ENCODE measurements at regions not wholly inside any gene's neighbourhood (a gene's known extent, or its start where the extent isn't known, plus 50 kb on each side); places are given as distances from the start of the nearest gene placed in this dataset.

GRCh38 chr11:37364246-37364839 lies 766.3 kb upstream of the RAG2 start:
- H3K27ac ChIP-seq, result no peak overlapping the region
- no peak for DNase-seq
- no peaks in the 10 kb centered on the region for H3K4me1 ChIP-seq (ENCODE audit: insufficient read depth)
- H3K36me3 ChIP-seq, result no peaks in the 10 kb centered on the region
- peaks cover 2% of the 10 kb centered on the region in 2 donors for H3K9me3 ChIP-seq
- H3K27me3 ChIP-seq, result no peaks in the 10 kb centered on the region
- no peak overlapping the region for H3K4me3 ChIP-seq
- TF ChIP-seq POLR2A (IDR thresholded peaks at IDR 0.05) (no peak), EP300 (IDR thresholded peaks at IDR 0.05) (no peak)
- TF ChIP-seq, protein P1, sequence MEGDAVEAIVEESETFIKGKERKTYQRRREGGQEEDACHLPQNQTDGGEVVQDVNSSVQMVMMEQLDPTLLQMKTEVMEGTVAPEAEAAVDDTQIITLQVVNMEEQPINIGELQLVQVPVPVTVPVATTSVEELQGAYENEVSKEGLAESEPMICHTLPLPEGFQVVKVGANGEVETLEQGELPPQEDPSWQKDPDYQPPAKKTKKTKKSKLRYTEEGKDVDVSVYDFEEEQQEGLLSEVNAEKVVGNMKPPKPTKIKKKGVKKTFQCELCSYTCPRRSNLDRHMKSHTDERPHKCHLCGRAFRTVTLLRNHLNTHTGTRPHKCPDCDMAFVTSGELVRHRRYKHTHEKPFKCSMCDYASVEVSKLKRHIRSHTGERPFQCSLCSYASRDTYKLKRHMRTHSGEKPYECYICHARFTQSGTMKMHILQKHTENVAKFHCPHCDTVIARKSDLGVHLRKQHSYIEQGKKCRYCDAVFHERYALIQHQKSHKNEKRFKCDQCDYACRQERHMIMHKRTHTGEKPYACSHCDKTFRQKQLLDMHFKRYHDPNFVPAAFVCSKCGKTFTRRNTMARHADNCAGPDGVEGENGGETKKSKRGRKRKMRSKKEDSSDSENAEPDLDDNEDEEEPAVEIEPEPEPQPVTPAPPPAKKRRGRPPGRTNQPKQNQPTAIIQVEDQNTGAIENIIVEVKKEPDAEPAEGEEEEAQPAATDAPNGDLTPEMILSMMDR (IDR thresholded peaks at IDR 0.05), result no peak
- WGBS, 3 donors, result 92 to 95% (median 95%) methylated on average over 5 of the region's 5 CpGs
- intact Hi-C loops (cut with DNase I), result no loop called here

DNA sequence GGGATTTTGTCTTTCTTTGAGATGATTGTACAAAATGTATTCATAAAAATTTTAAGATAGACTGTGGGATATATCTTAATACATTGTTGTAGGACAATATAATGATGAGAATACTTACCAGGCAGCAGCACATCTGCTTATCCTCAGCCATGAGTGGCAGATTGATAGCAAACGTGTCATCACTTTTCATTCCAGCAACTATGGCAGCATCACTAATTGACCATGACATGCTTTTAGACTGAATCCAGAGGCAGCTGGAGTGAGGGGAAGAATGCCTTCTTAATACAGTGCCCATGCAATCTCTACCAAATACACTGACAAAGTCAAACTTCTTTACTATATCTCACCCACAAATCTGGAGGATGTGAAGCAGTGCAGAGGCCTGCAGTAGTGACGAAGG lies 755.2 kb upstream of the RAG2 start:
- DNase-seq, result no peak
- Histone ChIP-seq H3K4me3 (no peak overlapping the region), H3K9me3 (no peaks in the 10 kb centered on the region), H3K27ac (no peak overlapping the region), H3K36me3 (no peaks in the 10 kb centered on the region), H3K4me1 (ENCODE audit: insufficient read depth) (no peaks in the 10 kb centered on the region), H3K27me3 (no peaks in the 10 kb centered on the region)
- TF ChIP-seq POLR2A (IDR thresholded peaks at IDR 0.05) (no peak), EP300 (IDR thresholded peaks at IDR 0.05) (no peak)
- TF ChIP-seq, protein P1 (IDR thresholded peaks at IDR 0.05), result no peak
- WGBS, 3 donors, result 80 to 89% (median 81%) methylated on average over 2 of the region's 2 CpGs
- intact Hi-C loops (cut with DNase I), result no loop called here

DNA sequence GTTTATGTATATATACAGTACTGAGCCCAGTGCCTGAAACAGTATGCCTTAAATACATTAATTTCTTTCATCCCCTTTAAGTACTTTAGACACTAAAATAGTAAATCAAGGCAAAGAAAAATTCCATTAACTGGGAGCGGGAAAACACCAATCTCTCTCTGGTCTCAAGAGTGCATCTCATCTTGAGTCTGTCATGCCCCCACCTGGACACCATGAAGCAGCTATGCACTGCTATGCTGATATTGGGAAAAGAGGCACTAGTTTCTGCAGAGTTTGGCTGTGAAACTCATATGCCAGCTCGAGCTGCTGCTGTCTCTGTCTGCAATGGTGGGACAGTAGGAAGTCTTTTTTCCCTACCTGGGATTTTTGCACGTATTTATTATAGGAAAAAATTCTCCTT lies 754.4 kb upstream of the RAG2 start:
- DNase-seq, result no peak
- H3K27ac ChIP-seq, result no peak overlapping the region
- H3K4me3 ChIP-seq, result no peak overlapping the region
- TF ChIP-seq EP300 (IDR thresholded peaks at IDR 0.05), result no peak
- 84 to 91% (median 85%) methylated on average over 3 of the region's 3 CpGs for WGBS, 3 donors
- intact Hi-C loops (cut with DNase I), result no loop called here
- H3K9me3 ChIP-seq, result no peaks in the 10 kb centered on the region
- no peaks in the 10 kb centered on the region for H3K27me3 ChIP-seq
- no peaks in the 10 kb centered on the region for H3K4me1 ChIP-seq (ENCODE audit: insufficient read depth)
- no peaks in the 10 kb centered on the region for H3K36me3 ChIP-seq

- WGBS, 3 donors, result 75 to 89% (median 76%) methylated on average over 1 of the region's 1 CpG
- Histone ChIP-seq H3K4me1 (ENCODE audit: insufficient read depth) (no peaks in the 10 kb centered on the region), H3K27me3 (no peaks in the 10 kb centered on the region), H3K36me3 (no peaks in the 10 kb centered on the region), H3K4me3 (no peak overlapping the region), H3K9me3 (no peaks in the 10 kb centered on the region), H3K27ac (no peak overlapping the region)
- no peak for DNase-seq
- intact Hi-C loops (cut with DNase I), result no loop called here
- no peak for TF ChIP-seq EP300 (IDR thresholded peaks at IDR 0.05)
These were observed 745.3 kb upstream of the RAG2 start for GRCh38 chr11:37343290-37343689.

DNA sequence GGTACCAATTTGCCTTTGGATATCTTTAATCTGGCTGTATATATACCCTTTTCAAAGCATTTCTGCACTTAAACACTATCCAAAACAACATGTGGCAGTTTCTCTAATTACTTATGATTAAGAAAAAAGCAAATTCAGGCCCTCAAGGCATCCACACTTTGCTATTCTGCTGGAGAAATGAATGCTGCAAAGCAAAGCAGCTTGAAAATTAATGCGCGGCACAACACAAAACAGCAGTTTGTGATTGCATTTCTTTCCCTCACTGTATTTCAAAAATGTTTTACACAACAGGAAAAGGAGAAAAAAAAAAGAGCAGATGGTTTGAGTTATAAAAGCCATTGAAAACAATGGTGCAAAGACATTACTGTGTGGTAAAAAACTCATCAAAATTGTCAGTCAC lies 738.4 kb upstream of the RAG2 start:
- 74 to 85% (median 83%) methylated on average over 2 of the region's 2 CpGs for WGBS, 3 donors
- intact Hi-C loops (cut with DNase I), result no loop called here
- H3K4me1 ChIP-seq (ENCODE audit: insufficient read depth), result no peaks in the 10 kb centered on the region
- no peak overlapping the region for H3K27ac ChIP-seq
- H3K9me3 ChIP-seq, result no peaks in the 10 kb centered on the region
- H3K36me3 ChIP-seq, result no peaks in the 10 kb centered on the region
- TF ChIP-seq EP300 (IDR thresholded peaks at IDR 0.05) (no peak), POLR2A (IDR thresholded peaks at IDR 0.05) (no peak)
- TF ChIP-seq, protein P1 (IDR thresholded peaks at IDR 0.05), result no peak
- DNase-seq, result no peak
- H3K27me3 ChIP-seq, result no peaks in the 10 kb centered on the region
- no peak overlapping the region for H3K4me3 ChIP-seq

Data from ovary (tissue), 7 donors.